ENCODE measurements at regions not wholly inside any gene's neighbourhood (a gene's known extent, or its start where the extent isn't known, plus 50 kb on each side); places are given as distances from the start of the nearest gene placed in this dataset.

GRCh38 chr5:159395202-159395601, 64.9 kb upstream of the IL12B start:
- no peaks in the 10 kb centered on the region for H3K9me3 ChIP-seq (ENCODE audit: control insufficient read depth in 4 of 4, insufficient read depth in 3 of 4, low read length in 3 of 4)
- DNase-seq: no peak
- no peak overlapping the region for H3K4me3 ChIP-seq
- TF ChIP-seq CTCF (IDR thresholded peaks at IDR 0.05; ENCODE audit: control extremely low read depth, extremely low read depth): no peak
- 89 to 91% methylated on average over 3 of the region's 3 CpGs for WGBS, 2 donors
- no peaks in the 10 kb centered on the region for H3K27me3 ChIP-seq (ENCODE audit: control insufficient read depth in 3 of 3, insufficient read depth in 3 of 3, low read length in 2 of 3)
- no peak overlapping the region for H3K9ac ChIP-seq (ENCODE audit: insufficient read depth in 1 of 2, low read length in 2 of 2)
- no peaks in the 10 kb centered on the region for H3K36me3 ChIP-seq (ENCODE audit: control insufficient read depth in 4 of 4, insufficient read depth in 4 of 4, low read length in 4 of 4)
- no peak for ATAC-seq (ENCODE audit: insufficient read depth, low FRiP score)
- H3K4me1 ChIP-seq (ENCODE audit: control insufficient read depth in 5 of 5, insufficient read depth in 5 of 5, low read length in 5 of 5): no peaks in the 10 kb centered on the region
- H3K27ac ChIP-seq (ENCODE audit: low read depth in 1 of 2, low read length in 1 of 2): no peak overlapping the region

GRCh38 chr5:159398936-159399335, 68.6 kb upstream of the IL12B start:
- no peak overlapping the region for H3K27ac ChIP-seq (ENCODE audit: low read depth in 1 of 2, low read length in 1 of 2)
- no peaks in the 10 kb centered on the region for H3K9me3 ChIP-seq (ENCODE audit: control insufficient read depth in 4 of 4, insufficient read depth in 3 of 4, low read length in 3 of 4)
- WGBS, 2 donors: 64 to 69% methylated on average over 3 of the region's 3 CpGs
- DNase-seq (no peak), ATAC-seq (ENCODE audit: insufficient read depth, low FRiP score) (no peak)
- no peak overlapping the region for H3K9ac ChIP-seq (ENCODE audit: insufficient read depth in 1 of 2, low read length in 2 of 2)
- H3K36me3 ChIP-seq (ENCODE audit: control insufficient read depth in 4 of 4, insufficient read depth in 4 of 4, low read length in 4 of 4): no peaks in the 10 kb centered on the region
- H3K4me3 ChIP-seq: no peak overlapping the region
- H3K27me3 ChIP-seq (ENCODE audit: control insufficient read depth in 3 of 3, insufficient read depth in 3 of 3, low read length in 2 of 3): no peaks in the 10 kb centered on the region
- no peak for TF ChIP-seq CTCF (IDR thresholded peaks at IDR 0.05; ENCODE audit: control extremely low read depth, extremely low read depth)
- H3K4me1 ChIP-seq (ENCODE audit: control insufficient read depth in 5 of 5, insufficient read depth in 5 of 5, low read length in 5 of 5): no peaks in the 10 kb centered on the region

- no peak for DNase-seq
- no peak for ATAC-seq (ENCODE audit: insufficient read depth, low FRiP score)
- 81 to 89% methylated on average over 3 of the region's 3 CpGs for WGBS, 2 donors
- H3K36me3 ChIP-seq (ENCODE audit: control insufficient read depth in 4 of 4, insufficient read depth in 4 of 4, low read length in 4 of 4): no peaks in the 10 kb centered on the region
- H3K4me3 ChIP-seq: no peak overlapping the region
- peaks cover 0 to 2% (median 0%) of the 10 kb centered on the region in 5 donors for H3K4me1 ChIP-seq (ENCODE audit: control insufficient read depth in 5 of 5, insufficient read depth in 5 of 5, low read length in 5 of 5)
- no peaks in the 10 kb centered on the region for H3K27me3 ChIP-seq (ENCODE audit: control insufficient read depth in 3 of 3, insufficient read depth in 3 of 3, low read length in 2 of 3)
- H3K27ac ChIP-seq (ENCODE audit: low read depth in 1 of 2, low read length in 1 of 2): no peak overlapping the region
- TF ChIP-seq CTCF (IDR thresholded peaks at IDR 0.05; ENCODE audit: control extremely low read depth, extremely low read depth): no peak
- no peak overlapping the region for H3K9ac ChIP-seq (ENCODE audit: insufficient read depth in 1 of 2, low read length in 2 of 2)
- no peaks in the 10 kb centered on the region for H3K9me3 ChIP-seq (ENCODE audit: control insufficient read depth in 4 of 4, insufficient read depth in 3 of 4, low read length in 3 of 4)
Measured at GRCh38 chr5:159400476-159400875, 70.2 kb upstream of the IL12B start.

GRCh38 chr5:159402311-159402710, 72.0 kb upstream of the IL12B start:
- WGBS, 2 donors: 61 to 72% methylated on average over 1 of the region's 1 CpG
- no peaks in the 10 kb centered on the region for H3K27me3 ChIP-seq (ENCODE audit: control insufficient read depth in 3 of 3, insufficient read depth in 3 of 3, low read length in 2 of 3)
- H3K4me1 ChIP-seq (ENCODE audit: control insufficient read depth in 5 of 5, insufficient read depth in 5 of 5, low read length in 5 of 5): peaks cover 0 to 2% (median 0%) of the 10 kb centered on the region in 5 donors
- no peak for DNase-seq
- TF ChIP-seq CTCF (IDR thresholded peaks at IDR 0.05; ENCODE audit: control extremely low read depth, extremely low read depth): no peak
- H3K9me3 ChIP-seq (ENCODE audit: control insufficient read depth in 4 of 4, insufficient read depth in 3 of 4, low read length in 3 of 4): no peaks in the 10 kb centered on the region
- H3K9ac ChIP-seq (ENCODE audit: insufficient read depth in 1 of 2, low read length in 2 of 2): no peak overlapping the region
- no peak overlapping the region for H3K27ac ChIP-seq (ENCODE audit: low read depth in 1 of 2, low read length in 1 of 2)
- H3K36me3 ChIP-seq (ENCODE audit: control insufficient read depth in 4 of 4, insufficient read depth in 4 of 4, low read length in 4 of 4): no peaks in the 10 kb centered on the region
- ATAC-seq (ENCODE audit: insufficient read depth, low FRiP score): no peak
- no peak overlapping the region for H3K4me3 ChIP-seq
